Vagina (tissue), 2 donors: ENCODE measurements at regions not wholly inside any gene's neighbourhood (a gene's known extent, or its start where the extent isn't known, plus 50 kb on each side); places are given as distances from the start of the nearest gene placed in this dataset.

ENCODE experiments used
- POLR2A ChIP-seq, 2 donors: fragments of 450-650 bp; IDR thresholded peaks; one replicate each; pipeline ENCODE4 v1.6.1; 2017; ENCODE audit warnings: antibody characterized with exemption in 2 of 2, mild to moderate bottlenecking in 2 of 2, moderate library complexity in 2 of 2
- POLR2AphosphoS5 ChIP-seq, 2 donors: sonication (generic); formaldehyde crosslinking; IDR thresholded peaks; one replicate each; pipeline ENCODE4 v1.9.0; 2017; ENCODE audit warnings: antibody characterized with exemption in 2 of 2, mild to moderate bottlenecking in 2 of 2, low read depth in 1 of 2; ENCODE audit not compliant: insufficient read depth in 1 of 2
- TF ChIP-seq, protein P1 (sequence below), 3 experiments: fragments of 450-650 bp in 2 of 3; fragments of 200-600 bp in 1 of 3; sonication (generic) in 1 of 3; IDR thresholded peaks; one replicate each; pipeline ENCODE4 v1.5.1; 2017 to 2019; ENCODE audit warnings: antibody characterized with exemption in 3 of 3, mild to moderate bottlenecking in 2 of 3, moderate library complexity in 2 of 3

DNA sequence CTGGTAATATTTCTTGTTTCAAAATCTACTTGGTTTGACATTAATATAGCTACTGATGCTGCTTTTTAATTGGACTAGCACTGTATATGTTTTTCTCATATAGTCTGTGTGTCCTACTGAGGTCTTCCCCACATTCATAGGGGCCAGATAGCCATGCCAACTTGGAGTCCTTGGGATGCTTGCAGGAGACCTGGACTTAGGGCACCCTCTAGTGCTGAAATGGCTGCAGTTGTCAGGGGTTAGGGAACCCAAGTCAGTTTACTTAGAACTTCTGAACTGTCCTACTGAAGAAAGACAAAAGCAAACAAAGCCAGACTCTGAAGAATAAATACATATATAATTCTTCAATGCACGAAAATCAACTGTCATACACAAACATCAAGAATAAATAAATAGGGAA lies 279.9 kb upstream of the SYT1 start:
- TF ChIP-seq, protein P1, sequence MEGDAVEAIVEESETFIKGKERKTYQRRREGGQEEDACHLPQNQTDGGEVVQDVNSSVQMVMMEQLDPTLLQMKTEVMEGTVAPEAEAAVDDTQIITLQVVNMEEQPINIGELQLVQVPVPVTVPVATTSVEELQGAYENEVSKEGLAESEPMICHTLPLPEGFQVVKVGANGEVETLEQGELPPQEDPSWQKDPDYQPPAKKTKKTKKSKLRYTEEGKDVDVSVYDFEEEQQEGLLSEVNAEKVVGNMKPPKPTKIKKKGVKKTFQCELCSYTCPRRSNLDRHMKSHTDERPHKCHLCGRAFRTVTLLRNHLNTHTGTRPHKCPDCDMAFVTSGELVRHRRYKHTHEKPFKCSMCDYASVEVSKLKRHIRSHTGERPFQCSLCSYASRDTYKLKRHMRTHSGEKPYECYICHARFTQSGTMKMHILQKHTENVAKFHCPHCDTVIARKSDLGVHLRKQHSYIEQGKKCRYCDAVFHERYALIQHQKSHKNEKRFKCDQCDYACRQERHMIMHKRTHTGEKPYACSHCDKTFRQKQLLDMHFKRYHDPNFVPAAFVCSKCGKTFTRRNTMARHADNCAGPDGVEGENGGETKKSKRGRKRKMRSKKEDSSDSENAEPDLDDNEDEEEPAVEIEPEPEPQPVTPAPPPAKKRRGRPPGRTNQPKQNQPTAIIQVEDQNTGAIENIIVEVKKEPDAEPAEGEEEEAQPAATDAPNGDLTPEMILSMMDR (IDR thresholded peaks at IDR 0.05), result no peak
- TF ChIP-seq POLR2A (IDR thresholded peaks at IDR 0.05), result no peak
- no peak for TF ChIP-seq POLR2AphosphoS5 (IDR thresholded peaks at IDR 0.05; ENCODE audit: insufficient read depth in 1 of 2, low read depth in 1 of 2)
